Brain microvascular endothelial cell (primary cell): ENCODE measurements at regions not wholly inside any gene's neighbourhood (a gene's known extent, or its start where the extent isn't known, plus 50 kb on each side); places are given as distances from the start of the nearest gene placed in this dataset.

Experiments used
- DNase-seq: peaks from one replicate; pipeline ENCODE4 v3.0.0-alpha.2; 2020
- H3K27ac ChIP-seq: fragments of 250-450 bp; sonication (Bioruptor Pico); 2 replicates; pipeline ENCODE4 v1.5.1; 2020; ENCODE audit warnings: mild to moderate bottlenecking, moderate library complexity
- H3K27me3 ChIP-seq: fragments of 250-450 bp; sonication (Bioruptor Pico); replicated peaks from 2 replicates; pipeline ENCODE4 v1.5.1; 2020; ENCODE audit warnings: mild to moderate bottlenecking
- H3K36me3 ChIP-seq: fragments of 250-450 bp; sonication (Bioruptor Pico); replicated peaks from 2 replicates; pipeline ENCODE4 v1.5.1; 2020; ENCODE audit warnings: mild to moderate bottlenecking
- H3K4me3 ChIP-seq: 2 replicates; pipeline ENCODE4 v1.5.1; 2011; ENCODE audit warnings: low read depth, mild to moderate bottlenecking, control low read depth, low read length, moderate library complexity
- in situ Hi-C: cut with HindIII; loops from 2 replicates; pipeline ENCODE4 v1.10.0; 2017; ENCODE audit warnings: low sequenced_read_pairs, low pct_ligation_motif_present
- TF ChIP-seq, protein P1 (sequence below): IDR thresholded peaks from 2 replicates; pipeline ENCODE4 v1.5.1; 2011; ENCODE audit warnings: low read depth, mild to moderate bottlenecking, moderate library complexity, low read length, control low read depth, inconsistent platforms; ENCODE audit errors: missing control alignments

DNA sequence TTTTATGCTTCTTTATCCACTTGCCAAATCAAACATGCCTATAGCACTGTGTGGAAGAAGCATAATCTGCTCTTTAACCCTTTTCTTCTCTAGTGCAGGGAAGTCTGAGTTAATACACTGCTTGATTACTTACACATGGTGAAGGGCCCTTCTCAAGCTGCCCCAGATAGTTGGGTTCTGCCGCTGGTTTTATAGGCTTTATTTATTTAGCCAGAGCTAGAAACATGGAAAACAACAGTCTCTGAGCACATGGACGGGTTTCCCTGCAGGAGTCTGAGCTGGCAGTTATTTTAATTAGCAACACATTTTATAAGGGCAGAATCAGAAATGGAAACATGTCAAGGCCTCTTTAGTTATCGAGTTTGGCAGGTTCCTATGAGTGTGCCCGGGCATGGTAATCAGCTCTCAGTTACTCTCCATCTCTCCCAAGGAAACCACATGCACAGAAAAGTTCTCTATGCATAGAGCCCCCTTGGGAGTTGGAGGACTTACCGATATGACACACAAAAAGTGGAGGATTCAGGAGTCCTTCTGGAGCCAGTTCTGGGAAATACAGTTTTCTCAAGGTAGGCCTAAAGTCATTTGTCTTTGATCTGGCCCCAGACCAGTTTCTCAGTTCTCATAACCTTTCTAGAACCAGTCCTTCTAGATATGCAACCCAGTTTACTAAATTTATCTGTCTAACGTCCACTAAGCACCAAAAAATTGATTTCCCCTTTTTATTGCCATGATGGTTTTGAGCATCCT is 564.8 kb downstream of the ACTL7B start:
- Histone ChIP-seq H3K4me3 (no peak overlapping the region), H3K27me3 (no peaks in the 10 kb centered on the region), H3K36me3 (no peaks in the 10 kb centered on the region), H3K27ac (no peak overlapping the region)
- no peak for DNase-seq
- TF ChIP-seq, protein P1, sequence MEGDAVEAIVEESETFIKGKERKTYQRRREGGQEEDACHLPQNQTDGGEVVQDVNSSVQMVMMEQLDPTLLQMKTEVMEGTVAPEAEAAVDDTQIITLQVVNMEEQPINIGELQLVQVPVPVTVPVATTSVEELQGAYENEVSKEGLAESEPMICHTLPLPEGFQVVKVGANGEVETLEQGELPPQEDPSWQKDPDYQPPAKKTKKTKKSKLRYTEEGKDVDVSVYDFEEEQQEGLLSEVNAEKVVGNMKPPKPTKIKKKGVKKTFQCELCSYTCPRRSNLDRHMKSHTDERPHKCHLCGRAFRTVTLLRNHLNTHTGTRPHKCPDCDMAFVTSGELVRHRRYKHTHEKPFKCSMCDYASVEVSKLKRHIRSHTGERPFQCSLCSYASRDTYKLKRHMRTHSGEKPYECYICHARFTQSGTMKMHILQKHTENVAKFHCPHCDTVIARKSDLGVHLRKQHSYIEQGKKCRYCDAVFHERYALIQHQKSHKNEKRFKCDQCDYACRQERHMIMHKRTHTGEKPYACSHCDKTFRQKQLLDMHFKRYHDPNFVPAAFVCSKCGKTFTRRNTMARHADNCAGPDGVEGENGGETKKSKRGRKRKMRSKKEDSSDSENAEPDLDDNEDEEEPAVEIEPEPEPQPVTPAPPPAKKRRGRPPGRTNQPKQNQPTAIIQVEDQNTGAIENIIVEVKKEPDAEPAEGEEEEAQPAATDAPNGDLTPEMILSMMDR, result no peak
- in situ Hi-C loops, result no loop called here

DNA sequence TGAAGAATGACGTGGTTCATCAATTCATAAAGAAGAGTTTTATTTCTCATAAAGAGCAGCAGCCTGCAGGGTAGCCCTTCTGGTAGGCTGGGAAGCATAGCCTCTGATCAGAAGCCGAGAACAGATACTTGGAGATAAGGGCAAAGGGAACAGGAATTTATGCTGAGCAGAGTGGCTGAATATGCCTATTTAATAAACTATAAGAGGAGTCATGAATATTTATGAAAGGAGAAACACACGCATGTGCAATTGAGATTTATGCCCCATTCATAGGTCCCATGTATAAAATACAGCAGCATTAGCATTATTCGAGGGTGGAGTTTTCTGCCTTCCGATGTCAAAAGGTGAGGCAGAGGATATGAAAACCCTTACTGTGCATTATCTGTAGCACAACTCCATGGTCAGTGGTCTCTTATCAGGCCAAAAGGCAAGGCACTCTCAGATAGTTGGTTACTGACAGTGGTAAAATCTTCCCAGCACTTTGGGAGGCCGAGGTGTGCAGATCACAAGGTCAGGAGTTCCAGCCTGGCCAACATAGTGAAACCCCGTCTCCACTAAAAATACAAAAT is 569.1 kb downstream of the ACTL7B start:
- no peak overlapping the region for H3K27ac ChIP-seq
- H3K4me3 ChIP-seq, result no peak overlapping the region
- in situ Hi-C loops, result no loop called here
- no peak for DNase-seq
- no peaks in the 10 kb centered on the region for H3K36me3 ChIP-seq
- TF ChIP-seq, protein P1, result no peak
- no peaks in the 10 kb centered on the region for H3K27me3 ChIP-seq

DNA sequence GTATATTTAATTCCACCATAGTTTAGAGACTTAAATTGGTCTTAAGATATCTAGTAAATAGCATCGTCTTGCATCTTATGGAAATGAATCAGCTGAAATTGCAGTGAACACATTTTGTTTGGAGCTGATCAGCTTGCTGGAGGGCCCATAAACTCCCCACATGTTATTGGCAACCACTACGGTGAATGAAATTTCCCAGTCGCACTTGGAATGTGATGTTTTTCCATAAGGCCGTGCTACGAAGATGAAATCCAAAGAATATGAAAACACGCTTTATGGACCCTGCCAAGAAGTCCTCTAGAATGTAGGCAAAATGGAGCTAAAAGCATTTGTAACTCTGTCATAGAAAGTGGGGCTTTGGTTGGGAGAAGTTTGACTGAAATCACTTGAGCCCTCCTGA is 572.1 kb downstream of the ACTL7B start:
- TF ChIP-seq, protein P1, result no peak
- no peak for DNase-seq
- in situ Hi-C loops, result no loop called here

DNA sequence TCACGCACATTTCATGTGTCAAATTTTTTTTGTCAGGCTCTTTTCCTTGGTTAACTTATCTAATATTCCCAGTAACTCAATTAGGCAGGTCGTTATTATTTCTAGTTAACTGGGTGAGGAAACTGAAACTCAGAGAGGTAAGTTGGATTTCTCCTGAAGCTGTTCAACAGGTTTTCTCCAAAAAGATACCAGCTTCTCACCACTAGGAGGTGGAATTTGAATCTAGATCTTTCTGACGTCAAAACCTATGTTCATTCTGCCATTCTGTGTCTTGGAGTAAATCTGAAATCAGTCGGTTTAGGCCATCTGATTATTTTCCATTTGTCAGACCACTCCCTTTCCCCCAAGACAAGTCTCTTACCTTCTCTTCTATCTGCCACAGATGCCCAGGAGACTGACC is 572.9 kb downstream of the ACTL7B start:
- no peak for DNase-seq
- no peak overlapping the region for H3K4me3 ChIP-seq
- in situ Hi-C loops, result no loop called here
- no peaks in the 10 kb centered on the region for H3K27me3 ChIP-seq
- H3K27ac ChIP-seq, result no peak overlapping the region
- TF ChIP-seq, protein P1, result peak; percentile 44
- H3K36me3 ChIP-seq, result no peaks in the 10 kb centered on the region

More for the DNA sequence above, 572.1 kb downstream of the ACTL7B start:
- no peak overlapping the region for H3K27ac ChIP-seq
- H3K27me3 ChIP-seq, result no peaks in the 10 kb centered on the region
- no peaks in the 10 kb centered on the region for H3K36me3 ChIP-seq
- H3K4me3 ChIP-seq, result no peak overlapping the region

DNA sequence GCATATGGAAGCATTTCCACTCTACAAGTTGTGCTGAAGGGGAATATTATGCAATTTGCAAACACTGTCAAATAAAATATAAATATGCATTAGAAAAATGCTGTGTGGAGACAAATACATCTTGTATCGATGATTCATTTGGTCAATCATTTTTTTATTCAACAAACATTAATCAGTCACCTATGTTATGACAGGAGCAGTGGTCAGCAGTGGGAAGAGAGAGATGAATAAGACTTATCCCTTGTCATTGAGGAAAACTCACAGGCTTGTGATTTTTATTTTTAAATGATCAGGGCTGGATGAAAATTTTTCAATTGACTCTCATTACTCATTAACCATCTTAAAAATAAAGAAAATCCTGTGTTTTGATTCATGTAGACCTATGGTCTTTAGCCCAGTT is 574.1 kb downstream of the ACTL7B start:
- no peak overlapping the region for H3K27ac ChIP-seq
- in situ Hi-C loops, result no loop called here
- DNase-seq, result no peak
- no peaks in the 10 kb centered on the region for H3K36me3 ChIP-seq
- H3K27me3 ChIP-seq, result no peaks in the 10 kb centered on the region
- no peak overlapping the region for H3K4me3 ChIP-seq
- TF ChIP-seq, protein P1, result no peak
